ENCODE measurements at regions not wholly inside any gene's neighbourhood (a gene's known extent, or its start where the extent isn't known, plus 50 kb on each side); places are given as distances from the start of the nearest gene placed in this dataset.
"Not testable (repeated sequence)": the region's sequence is repeated elsewhere in the genome, so short reads cannot be mapped to it uniquely, and the experiment has no call there.

- TF ChIP-seq GRHL2 (CRISPR knock-in tag; IDR thresholded peaks at IDR 0.05; ENCODE audit: insufficient replicate concordance, severe bottlenecking) (no peak), FOXP4 (CRISPR knock-in tag; IDR thresholded peaks at IDR 0.05) (no peak), ZNF671 (CRISPR knock-in tag; IDR thresholded peaks at IDR 0.05) (no peak), ZNF416 (CRISPR knock-in tag; IDR thresholded peaks at IDR 0.05) (no peak)
Measured at GRCh38 chr10:109633846-109634245, 289.5 kb downstream of the XPNPEP1 start (continued).

- DNase-seq (ENCODE audit: low spot score); ATAC-seq; H3K4me1 Mint-ChIP-seq; CTCF ChIA-PET; H3K27me3 Mint-ChIP-seq (ENCODE audit: low read depth); H3K27ac Mint-ChIP-seq; H3K4me3 Mint-ChIP-seq; POLR2A ChIA-PET: not testable (repeated sequence)
- Mint-ChIP-seq H3K9me3 (peaks cover 54% of the 10 kb centered on the region), H3K36me3 (peaks cover 14% of the 10 kb centered on the region)
Measured at GRCh38 chr10:109633017-109633416, 290.3 kb downstream of the XPNPEP1 start.

- Mint-ChIP-seq H3K9me3 (peaks cover 16% of the 10 kb centered on the region), H3K4me1 (peaks cover 4% of the 10 kb centered on the region; the same call in 1 of the 2 replicates), H3K27me3 (ENCODE audit: low read depth) (no peaks in the 10 kb centered on the region), H3K36me3 (no peaks in the 10 kb centered on the region), H3K4me3 (no peak overlapping the region), H3K27ac (no peak overlapping the region)
- POLR2A ChIA-PET = no interaction called here
- TF ChIP-seq TCF7 (CRISPR knock-in tag; IDR thresholded peaks at IDR 0.05; ENCODE audit: low read depth) (no peak), ELF4 (CRISPR knock-in tag; IDR thresholded peaks at IDR 0.05; ENCODE audit: low read depth) (no peak), ZNF423 (CRISPR knock-in tag; IDR thresholded peaks at IDR 0.05) (no peak), SOX15 (CRISPR knock-in tag; IDR thresholded peaks at IDR 0.05) (no peak), CREM (CRISPR knock-in tag; IDR thresholded peaks at IDR 0.05) (no peak), NFATC4 (CRISPR knock-in tag; IDR thresholded peaks at IDR 0.05) (no peak), E2F5 (CRISPR knock-in tag; IDR thresholded peaks at IDR 0.05) (no peak), TP53 (CRISPR knock-in tag; IDR thresholded peaks at IDR 0.05) (no peak), SP1 (CRISPR knock-in tag; conservative IDR thresholded peaks at IDR 0.05) (no peak)
- TF ChIP-seq, protein P1, sequence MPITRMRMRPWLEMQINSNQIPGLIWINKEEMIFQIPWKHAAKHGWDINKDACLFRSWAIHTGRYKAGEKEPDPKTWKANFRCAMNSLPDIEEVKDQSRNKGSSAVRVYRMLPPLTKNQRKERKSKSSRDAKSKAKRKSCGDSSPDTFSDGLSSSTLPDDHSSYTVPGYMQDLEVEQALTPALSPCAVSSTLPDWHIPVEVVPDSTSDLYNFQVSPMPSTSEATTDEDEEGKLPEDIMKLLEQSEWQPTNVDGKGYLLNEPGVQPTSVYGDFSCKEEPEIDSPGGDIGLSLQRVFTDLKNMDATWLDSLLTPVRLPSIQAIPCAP (CRISPR knock-in tag; IDR thresholded peaks at IDR 0.05) = no peak
- no peak for DNase-seq (ENCODE audit: low spot score)
- no peak for ATAC-seq
- CTCF ChIA-PET = no interaction called here
Measured at GRCh38 chr10:109624939-109625338, 298.4 kb downstream of the XPNPEP1 start.

DNA sequence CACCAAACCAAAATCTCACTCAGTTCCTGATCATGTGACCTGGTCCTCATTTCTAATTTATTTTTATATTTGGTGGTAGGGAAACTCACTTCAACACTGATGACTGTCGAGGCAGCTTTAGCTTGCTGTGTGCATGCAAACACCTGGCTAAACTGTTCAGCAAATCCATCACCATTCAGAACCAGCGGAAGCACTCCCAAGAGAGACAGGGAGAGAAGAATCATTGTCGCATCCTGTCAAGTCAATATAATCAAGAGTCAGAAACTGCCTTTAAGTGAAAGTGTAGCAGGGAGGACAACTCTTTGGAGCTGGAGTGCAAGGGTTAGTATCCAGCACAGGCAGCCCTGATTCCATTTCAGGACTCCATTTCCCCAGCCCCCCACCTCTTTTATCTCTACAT, 300.7 kb downstream of the XPNPEP1 start:
- Mint-ChIP-seq H3K4me3 (no peak overlapping the region), H3K4me1 (peaks cover 2% of the 10 kb centered on the region; the same call in 1 of the 2 replicates), H3K27ac (no peak overlapping the region), H3K36me3 (no peaks in the 10 kb centered on the region), H3K9me3 (peaks cover 10% of the 10 kb centered on the region), H3K27me3 (ENCODE audit: low read depth) (no peaks in the 10 kb centered on the region)
- TF ChIP-seq ETV6 (CRISPR knock-in tag; IDR thresholded peaks at IDR 0.05) = no peak
- TF ChIP-seq CDX4 (CRISPR knock-in tag; IDR thresholded peaks at IDR 0.05; ENCODE audit: borderline replicate concordance) = no peak
- no peak for TF ChIP-seq NR2C2 (CRISPR knock-in tag; IDR thresholded peaks at IDR 0.05)
- TF ChIP-seq ELF4 (CRISPR knock-in tag; IDR thresholded peaks at IDR 0.05; ENCODE audit: low read depth) = no peak
- TF ChIP-seq NFATC4 (CRISPR knock-in tag; IDR thresholded peaks at IDR 0.05) = no peak
- TF ChIP-seq ZNF512 (CRISPR knock-in tag; IDR thresholded peaks at IDR 0.05; ENCODE audit: borderline replicate concordance) = no peak
- TF ChIP-seq, protein P2, sequence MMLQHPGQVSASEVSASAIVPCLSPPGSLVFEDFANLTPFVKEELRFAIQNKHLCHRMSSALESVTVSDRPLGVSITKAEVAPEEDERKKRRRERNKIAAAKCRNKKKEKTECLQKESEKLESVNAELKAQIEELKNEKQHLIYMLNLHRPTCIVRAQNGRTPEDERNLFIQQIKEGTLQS (CRISPR knock-in tag; conservative IDR thresholded peaks at IDR 0.05) = no peak
- no peak for TF ChIP-seq NR1H2 (CRISPR knock-in tag; IDR thresholded peaks at IDR 0.05)
- TF ChIP-seq MYBL2 (CRISPR knock-in tag; IDR thresholded peaks at IDR 0.05) = no peak
- no peak for TF ChIP-seq MLX (CRISPR knock-in tag; IDR thresholded peaks at IDR 0.05)
- no peak for TF ChIP-seq TP53 (CRISPR knock-in tag; IDR thresholded peaks at IDR 0.05)
- TF ChIP-seq ZNF138 (CRISPR knock-in tag; conservative IDR thresholded peaks at IDR 0.05) = no peak
- ChIA-PET POLR2A (no interaction called here), CTCF (interaction anchor here (0.9 kb wide), 1 partner anchor 151 kb away, joined by 3 read pairs; no protein-coding TSS in a partner anchor)
- no peak for ATAC-seq
- DNase-seq (ENCODE audit: low spot score) = no peak

All from WTC11 (cell line).